ENCODE measurements at regions not wholly inside any gene's neighbourhood (a gene's known extent, or its start where the extent isn't known, plus 50 kb on each side); places are given as distances from the start of the nearest gene placed in this dataset.
"Not testable (repeated sequence)": the region's sequence is repeated elsewhere in the genome, so short reads cannot be mapped to it uniquely, and the experiment has no call there.

DNA sequence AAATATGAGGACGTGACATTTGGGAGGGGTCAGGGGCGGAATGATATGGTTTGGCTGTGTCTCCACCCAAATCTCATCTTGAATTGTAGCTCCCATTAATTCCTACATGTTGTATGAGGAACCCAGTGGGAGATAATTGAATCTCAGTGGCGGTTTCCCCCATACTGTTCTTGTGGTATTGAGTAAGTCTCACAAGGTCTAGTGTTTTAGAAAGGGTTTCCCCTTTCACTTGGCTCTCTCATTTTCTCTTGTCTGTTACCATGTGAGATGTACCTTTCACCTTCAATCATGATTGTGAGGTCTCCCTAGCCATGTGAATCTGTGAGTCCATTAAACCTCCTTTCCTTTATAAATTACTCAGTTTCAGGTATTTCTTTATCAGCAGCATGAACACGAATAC is 663.6 kb upstream of the CHRM3 start:
- Histone ChIP-seq H3K27me3 (ENCODE audit: insufficient read depth, low read length, poor library complexity, severe bottlenecking) (no peaks in the 10 kb centered on the region), H4K20me1 (ENCODE audit: insufficient read depth, low read length, poor library complexity, severe bottlenecking) (no peaks in the 10 kb centered on the region), H3K4me1 (ENCODE audit: insufficient read depth, low read length, poor library complexity, severe bottlenecking) (no peaks in the 10 kb centered on the region), H3K9ac (ENCODE audit: low read depth, low read length, poor library complexity, severe bottlenecking) (no peak overlapping the region), H3K4me2 (ENCODE audit: low read depth, low read length, poor library complexity, severe bottlenecking) (no peak overlapping the region), H3K36me3 (ENCODE audit: insufficient read depth, low read length) (no peaks in the 10 kb centered on the region), H3F3A (ENCODE audit: low read depth) (no peaks in the 10 kb centered on the region), H3K79me2 (ENCODE audit: insufficient read depth, low read length) (no peaks in the 10 kb centered on the region), H3K9me3 (ENCODE audit: insufficient read depth, low read depth, low read length) (peaks cover 4% of the 10 kb centered on the region; the same call in 1 of the 2 replicates), H3K9me2 (replicated peaks; ENCODE audit: low read depth, low read length) (no peaks in the 10 kb centered on the region), H2AFZ (ENCODE audit: low read length) (no peak overlapping the region), H3K4me3 (ENCODE audit: low read length, poor library complexity, severe bottlenecking) (no peak overlapping the region)
- TF ChIP-seq, protein P1, sequence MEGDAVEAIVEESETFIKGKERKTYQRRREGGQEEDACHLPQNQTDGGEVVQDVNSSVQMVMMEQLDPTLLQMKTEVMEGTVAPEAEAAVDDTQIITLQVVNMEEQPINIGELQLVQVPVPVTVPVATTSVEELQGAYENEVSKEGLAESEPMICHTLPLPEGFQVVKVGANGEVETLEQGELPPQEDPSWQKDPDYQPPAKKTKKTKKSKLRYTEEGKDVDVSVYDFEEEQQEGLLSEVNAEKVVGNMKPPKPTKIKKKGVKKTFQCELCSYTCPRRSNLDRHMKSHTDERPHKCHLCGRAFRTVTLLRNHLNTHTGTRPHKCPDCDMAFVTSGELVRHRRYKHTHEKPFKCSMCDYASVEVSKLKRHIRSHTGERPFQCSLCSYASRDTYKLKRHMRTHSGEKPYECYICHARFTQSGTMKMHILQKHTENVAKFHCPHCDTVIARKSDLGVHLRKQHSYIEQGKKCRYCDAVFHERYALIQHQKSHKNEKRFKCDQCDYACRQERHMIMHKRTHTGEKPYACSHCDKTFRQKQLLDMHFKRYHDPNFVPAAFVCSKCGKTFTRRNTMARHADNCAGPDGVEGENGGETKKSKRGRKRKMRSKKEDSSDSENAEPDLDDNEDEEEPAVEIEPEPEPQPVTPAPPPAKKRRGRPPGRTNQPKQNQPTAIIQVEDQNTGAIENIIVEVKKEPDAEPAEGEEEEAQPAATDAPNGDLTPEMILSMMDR (conservative IDR thresholded peaks at IDR 0.05; ENCODE audit: low read length) = no peak
- TF ChIP-seq EZH2phosphoT487 (IDR thresholded peaks at IDR 0.05; ENCODE audit: borderline replicate concordance) = no peak

DNA sequence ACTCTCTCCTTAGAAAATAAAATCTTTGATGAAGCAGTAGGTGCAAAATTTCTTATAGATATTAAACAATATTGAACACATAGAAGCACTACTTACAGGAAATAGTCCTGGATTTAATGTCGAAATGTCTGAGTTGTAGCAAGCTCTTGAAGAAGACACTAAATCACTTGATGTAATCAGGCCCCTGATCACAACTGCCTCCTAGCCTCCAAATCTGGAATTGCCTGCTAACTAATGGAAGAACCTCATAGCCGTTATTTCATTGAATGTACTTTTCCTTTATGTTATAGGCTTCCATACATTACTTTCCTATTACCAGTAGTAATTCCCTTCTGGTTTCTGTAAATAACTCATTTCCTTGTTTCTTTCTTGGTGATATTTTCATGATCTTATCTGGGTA is 675.7 kb upstream of the CHRM3 start:
- H3K9ac ChIP-seq (ENCODE audit: low read depth, low read length, poor library complexity, severe bottlenecking) = no peak overlapping the region
- no peaks in the 10 kb centered on the region for H3K9me3 ChIP-seq (ENCODE audit: insufficient read depth, low read depth, low read length)
- no peaks in the 10 kb centered on the region for H3F3A ChIP-seq (ENCODE audit: low read depth)
- no peaks in the 10 kb centered on the region for H3K27me3 ChIP-seq (ENCODE audit: insufficient read depth, low read length, poor library complexity, severe bottlenecking)
- H3K4me3 ChIP-seq (ENCODE audit: low read length, poor library complexity, severe bottlenecking) = no peak overlapping the region
- no peaks in the 10 kb centered on the region for H3K4me1 ChIP-seq (ENCODE audit: insufficient read depth, low read length, poor library complexity, severe bottlenecking)
- TF ChIP-seq, protein P1 (conservative IDR thresholded peaks at IDR 0.05; ENCODE audit: low read length) = no peak
- TF ChIP-seq EZH2phosphoT487 (IDR thresholded peaks at IDR 0.05; ENCODE audit: borderline replicate concordance) = no peak
- no peak overlapping the region for H3K4me2 ChIP-seq (ENCODE audit: low read depth, low read length, poor library complexity, severe bottlenecking)
- no peaks in the 10 kb centered on the region for H3K36me3 ChIP-seq (ENCODE audit: insufficient read depth, low read length)
- H4K20me1 ChIP-seq (ENCODE audit: insufficient read depth, low read length, poor library complexity, severe bottlenecking) = no peaks in the 10 kb centered on the region
- H3K9me2 ChIP-seq (replicated peaks; ENCODE audit: low read depth, low read length) = no peaks in the 10 kb centered on the region
- no peaks in the 10 kb centered on the region for H3K79me2 ChIP-seq (ENCODE audit: insufficient read depth, low read length)
- H2AFZ ChIP-seq (ENCODE audit: low read length) = no peak overlapping the region

DNA sequence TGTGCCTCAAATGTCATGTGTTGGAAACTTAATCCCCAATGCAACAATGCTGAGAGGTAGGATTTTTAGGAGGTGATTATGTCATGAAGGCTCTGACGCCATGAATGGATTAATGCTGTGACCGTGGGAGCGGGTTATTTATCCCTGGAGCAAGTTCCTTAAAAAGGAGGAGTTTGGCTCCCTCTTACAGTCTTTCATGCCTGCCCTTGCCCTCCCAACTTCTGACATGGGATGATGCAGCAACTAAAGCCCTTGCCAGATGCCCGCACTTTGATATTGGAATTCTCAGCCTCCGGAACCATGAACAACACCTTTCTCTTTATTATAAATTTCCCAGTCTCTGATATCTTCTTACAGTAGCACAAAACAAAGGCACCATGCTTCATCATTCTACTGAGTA is 685.3 kb upstream of the CHRM3 start:
- Histone ChIP-seq H3K4me3 (ENCODE audit: low read length, poor library complexity, severe bottlenecking) (no peak overlapping the region), H4K20me1 (ENCODE audit: insufficient read depth, low read length, poor library complexity, severe bottlenecking) (no peaks in the 10 kb centered on the region), H3F3A (ENCODE audit: low read depth) (no peaks in the 10 kb centered on the region), H2AFZ (ENCODE audit: low read length) (no peak overlapping the region), H3K4me2 (ENCODE audit: low read depth, low read length, poor library complexity, severe bottlenecking) (no peak overlapping the region), H3K4me1 (ENCODE audit: insufficient read depth, low read length, poor library complexity, severe bottlenecking) (no peaks in the 10 kb centered on the region), H3K9ac (ENCODE audit: low read depth, low read length, poor library complexity, severe bottlenecking) (no peak overlapping the region), H3K79me2 (ENCODE audit: insufficient read depth, low read length) (no peaks in the 10 kb centered on the region), H3K9me3 (ENCODE audit: insufficient read depth, low read depth, low read length) (no peaks in the 10 kb centered on the region), H3K9me2 (replicated peaks; ENCODE audit: low read depth, low read length) (0 out of 2 replicates have a peak, but pooled peaks cover 4% of the 10 kb centered on the region), H3K27me3 (ENCODE audit: insufficient read depth, low read length, poor library complexity, severe bottlenecking) (no peaks in the 10 kb centered on the region), H3K36me3 (ENCODE audit: insufficient read depth, low read length) (no peaks in the 10 kb centered on the region)
- TF ChIP-seq EZH2phosphoT487 (IDR thresholded peaks at IDR 0.05; ENCODE audit: borderline replicate concordance) = no peak

DNA sequence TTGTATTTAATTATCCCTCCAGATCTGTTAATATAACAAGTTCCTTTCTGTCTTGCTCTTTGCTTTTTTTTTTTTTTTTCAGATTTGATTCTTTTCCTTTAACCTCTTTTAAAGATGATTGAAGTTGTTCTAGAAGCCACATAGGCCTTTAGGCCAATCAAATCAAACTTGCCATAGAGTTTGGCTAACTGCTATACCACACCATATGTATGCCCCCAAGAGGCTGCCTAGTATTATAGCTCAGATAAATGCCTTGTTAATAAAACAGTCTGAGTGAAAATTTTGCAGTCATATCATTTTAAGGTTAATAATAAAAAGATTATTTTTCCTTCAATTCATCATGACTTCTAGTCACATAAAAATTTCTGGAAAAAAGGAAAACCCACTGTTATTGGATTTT is 696.0 kb upstream of the CHRM3 start:
- no peaks in the 10 kb centered on the region for H3K36me3 ChIP-seq (ENCODE audit: insufficient read depth, low read length)
- no peak overlapping the region for H3K9ac ChIP-seq (ENCODE audit: low read depth, low read length, poor library complexity, severe bottlenecking)
- no peak overlapping the region for H3K4me2 ChIP-seq (ENCODE audit: low read depth, low read length, poor library complexity, severe bottlenecking)
- H3K4me3 ChIP-seq (ENCODE audit: low read length, poor library complexity, severe bottlenecking) = no peak overlapping the region
- H3F3A ChIP-seq (ENCODE audit: low read depth) = no peaks in the 10 kb centered on the region
- no peak for TF ChIP-seq EZH2phosphoT487 (IDR thresholded peaks at IDR 0.05; ENCODE audit: borderline replicate concordance)
- TF ChIP-seq, protein P1 (conservative IDR thresholded peaks at IDR 0.05; ENCODE audit: low read length) = no peak
- no peaks in the 10 kb centered on the region for H3K9me2 ChIP-seq (replicated peaks; ENCODE audit: low read depth, low read length)
- H3K4me1 ChIP-seq (ENCODE audit: insufficient read depth, low read length, poor library complexity, severe bottlenecking) = no peaks in the 10 kb centered on the region
- no peaks in the 10 kb centered on the region for H3K27me3 ChIP-seq (ENCODE audit: insufficient read depth, low read length, poor library complexity, severe bottlenecking)
- no peaks in the 10 kb centered on the region for H3K79me2 ChIP-seq (ENCODE audit: insufficient read depth, low read length)
- no peak overlapping the region for H2AFZ ChIP-seq (ENCODE audit: low read length)
- no peaks in the 10 kb centered on the region for H4K20me1 ChIP-seq (ENCODE audit: insufficient read depth, low read length, poor library complexity, severe bottlenecking)
- no peaks in the 10 kb centered on the region for H3K9me3 ChIP-seq (ENCODE audit: insufficient read depth, low read depth, low read length)

DNA sequence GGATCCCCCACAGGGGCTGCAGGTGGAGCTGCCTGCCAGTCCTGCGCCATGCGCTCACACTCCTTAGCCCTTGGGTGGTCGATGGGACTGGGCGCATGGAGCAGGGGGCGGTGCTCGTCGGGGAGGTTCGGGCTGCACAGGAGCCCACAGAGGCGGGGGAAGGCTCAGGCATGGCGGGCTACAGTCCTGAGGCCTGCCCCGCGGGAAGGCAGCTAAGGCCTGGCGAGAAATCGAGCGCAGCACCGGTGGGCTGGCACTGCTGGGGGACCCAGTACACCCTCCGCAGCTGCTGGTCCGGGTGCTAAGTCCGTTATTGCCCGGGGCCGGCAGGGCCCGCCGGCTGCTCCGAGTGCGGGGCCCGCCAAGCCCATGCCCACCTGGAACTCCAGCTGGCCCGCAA is 701.8 kb upstream of the CHRM3 start:
- not testable (repeated sequence) for H3K4me1 ChIP-seq (ENCODE audit: insufficient read depth, low read length, poor library complexity, severe bottlenecking); H3K4me2 ChIP-seq (ENCODE audit: low read depth, low read length, poor library complexity, severe bottlenecking); H3K4me3 ChIP-seq (ENCODE audit: low read length, poor library complexity, severe bottlenecking); H2AFZ ChIP-seq (ENCODE audit: low read length); H3F3A ChIP-seq (ENCODE audit: low read depth); H3K27me3 ChIP-seq (ENCODE audit: insufficient read depth, low read length, poor library complexity, severe bottlenecking); H4K20me1 ChIP-seq (ENCODE audit: insufficient read depth, low read length, poor library complexity, severe bottlenecking); H3K36me3 ChIP-seq (ENCODE audit: insufficient read depth, low read length); H3K9me3 ChIP-seq (ENCODE audit: insufficient read depth, low read depth, low read length); H3K9me2 ChIP-seq (replicated peaks; ENCODE audit: low read depth, low read length); H3K79me2 ChIP-seq (ENCODE audit: insufficient read depth, low read length); H3K9ac ChIP-seq (ENCODE audit: low read depth, low read length, poor library complexity, severe bottlenecking)
